ENCODE measurements at regions not wholly inside any gene's neighbourhood (a gene's known extent, or its start where the extent isn't known, plus 50 kb on each side); places are given as distances from the start of the nearest gene placed in this dataset.

- no peak for TF ChIP-seq CTCF (IDR thresholded peaks at IDR 0.05)
- no peak for TF ChIP-seq POLR2A (IDR thresholded peaks at IDR 0.05)
- no peaks in the 10 kb centered on the region for H3K9me3 ChIP-seq (replicated peaks in 1 of 3)
- H3K27me3 ChIP-seq, result no peaks in the 10 kb centered on the region
- H3K4me1 ChIP-seq (replicated peaks in 1 of 2), result no peaks in the 10 kb centered on the region
- H3K27ac ChIP-seq, result no peak overlapping the region
- DNase-seq, result no peak
- no peaks in the 10 kb centered on the region for H3K36me3 ChIP-seq (replicated peaks in 1 of 2)
- H3K4me3 ChIP-seq, result no peak overlapping the region
- 0 to 50% (median 30%) methylated on average over 1 of the region's 1 CpG for WGBS, 4 donors
- intact Hi-C loops (cut with DNase I), result no loop called here
Measured at GRCh38 chr1:37100310-37100709, 66.0 kb upstream of the GRIK3 start.

GRCh38 chr1:37102656-37103382 is 68.5 kb upstream of the GRIK3 start:
- WGBS, 4 donors, result 63 to 83% (median 76%) methylated on average over 2 of the region's 2 CpGs
- H3K27me3 ChIP-seq, result no peaks in the 10 kb centered on the region
- no peak overlapping the region for H3K27ac ChIP-seq
- TF ChIP-seq CTCF (IDR thresholded peaks at IDR 0.05), result no peak
- no peak for TF ChIP-seq POLR2A (IDR thresholded peaks at IDR 0.05)
- no peak for DNase-seq
- H3K36me3 ChIP-seq (replicated peaks in 1 of 2), result no peaks in the 10 kb centered on the region
- H3K4me3 ChIP-seq, result no peak overlapping the region
- intact Hi-C loops (cut with DNase I), result no loop called here
- H3K4me1 ChIP-seq (replicated peaks in 1 of 2), result no peaks in the 10 kb centered on the region
- no peaks in the 10 kb centered on the region for H3K9me3 ChIP-seq (replicated peaks in 1 of 3)

GRCh38 chr1:37105911-37106310 is 71.6 kb upstream of the GRIK3 start:
- Histone ChIP-seq H3K4me1 (replicated peaks in 1 of 2) (no peaks in the 10 kb centered on the region), H3K36me3 (replicated peaks in 1 of 2) (no peaks in the 10 kb centered on the region), H3K27ac (no peak overlapping the region), H3K4me3 (no peak overlapping the region), H3K9me3 (replicated peaks in 1 of 3) (no peaks in the 10 kb centered on the region), H3K27me3 (peaks cover 4% of the 10 kb centered on the region)
- no peak for DNase-seq
- intact Hi-C loops (cut with DNase I), result no loop called here
- no peak for TF ChIP-seq CTCF (IDR thresholded peaks at IDR 0.05)
- TF ChIP-seq POLR2A (IDR thresholded peaks at IDR 0.05), result no peak
- WGBS, 4 donors, result 66 to 84% (median 80%) methylated on average over 5 of the region's 5 CpGs

GRCh38 chr1:37107153-37107907 is 73.0 kb upstream of the GRIK3 start:
- intact Hi-C loops (cut with DNase I), result no loop called here
- Histone ChIP-seq H3K27ac (no peak overlapping the region), H3K4me3 (no peak overlapping the region), H3K4me1 (replicated peaks in 1 of 2) (no peaks in the 10 kb centered on the region), H3K9me3 (replicated peaks in 1 of 3) (no peaks in the 10 kb centered on the region), H3K36me3 (replicated peaks in 1 of 2) (no peaks in the 10 kb centered on the region), H3K27me3 (peaks cover 4% of the 10 kb centered on the region)
- DNase-seq, result no peak
- 87 to 95% (median 88%) methylated on average over 4 to 5 of the region's 5 CpGs for whole genome bisulfite sequencing, 4 donors
- no peak for TF ChIP-seq CTCF (IDR thresholded peaks at IDR 0.05)
- TF ChIP-seq POLR2A (IDR thresholded peaks at IDR 0.05), result no peak
